K562 (cell line): ENCODE measurements at regions not wholly inside any gene's neighbourhood (a gene's known extent, or its start where the extent isn't known, plus 50 kb on each side); places are given as distances from the start of the nearest gene placed in this dataset.

Experiments
- ATAC-seq: fragments of 200-7000 bp; cut with Tn5 transposase; 3 replicates; pipeline ENCODE4 v1.9.1; 2020; ENCODE audit warnings: moderate library complexity
- BruUV-seq: library from RNA; stranded (reverse); fragments of 400-500 nt; replicated peaks from 2 replicates; lab custom pipeline; 2021; lab: Mats Ljungman, UMichigan
- CTCF ChIA-PET: fragments of 300-600 bp; formaldehyde crosslinking; extraction: SDS; loops from one replicate; lab custom pipeline; 2021; ENCODE audit warnings: low intra/inter-chr PET ratio; lab: Yijun Ruan, JAX
- POLR2A ChIA-PET: fragments of 300-600, 350-650 bp; sonication (Branson Sonifier 250); formaldehyde crosslinking; extraction: SDS; loops from one replicate; lab custom pipeline; 2021; ENCODE audit warnings: antibody characterized with exemption, inconsistent platforms; lab: Yijun Ruan, JAX
- DNase-seq, 4 experiments: peaks; one replicate each; pipeline versions ENCODE4 v3.0.0 to v3.0.0-alpha.2; 2011 to 2018; ENCODE audit warnings: low spot score in 3 of 4, mixed read lengths in 3 of 4; ENCODE audit errors: extremely low read depth in 1 of 4
- FAIRE-seq: peaks from 2 replicates; lab custom pipeline; 2011; peaks lifted over from hg19 to GRCh38; lab: Jason Lieb, UNC
- H2AFZ ChIP-seq: 2 replicates; pipeline ENCODE4 v1.6.0; 2011; ENCODE audit warnings: low read depth, low read length, control low read depth, inconsistent platforms
- H3K27ac ChIP-seq: fragments of 200-600 bp; 3 replicates; pipeline ENCODE4 v1.8.0; 2011; ENCODE audit warnings: low read depth, mild to moderate bottlenecking, control low read depth, inconsistent platforms, low read length, moderate library complexity, mixed read lengths; ENCODE audit errors: extremely low read depth
- H3K27me3 ChIP-seq, 2 experiments: fragments of 300-600 bp in 1 of 2; 2 replicates in 1 of 2; 3 replicates in 1 of 2; pipeline versions ENCODE4 v1.6.0 to v1.8.0; 2011; ENCODE audit warnings: inconsistent platforms in 2 of 2, low read length in 2 of 2, mild to moderate bottlenecking in 1 of 2, mixed read lengths in 1 of 2, moderate library complexity in 1 of 2; ENCODE audit not compliant: control insufficient read depth in 2 of 2, insufficient read depth in 2 of 2
- H3K36me3 ChIP-seq: fragments of 300-600 bp; 3 replicates; pipeline ENCODE4 v1.8.0; 2011; ENCODE audit warnings: mild to moderate bottlenecking, low read length, inconsistent platforms; ENCODE audit not compliant: control insufficient read depth, insufficient read depth
- H3K4me1 ChIP-seq, 2 experiments: fragments of 200-600 bp in 1 of 2; replicated peaks in 1 of 2; 2 replicates in 1 of 2; 3 replicates in 1 of 2; pipeline versions ENCODE4 v1.5.1 to v1.8.0; 2011; ENCODE audit warnings: inconsistent platforms in 2 of 2, low read length in 2 of 2, mild to moderate bottlenecking in 1 of 2, mixed read lengths in 1 of 2, moderate library complexity in 1 of 2; ENCODE audit not compliant: control insufficient read depth in 2 of 2, insufficient read depth in 2 of 2
- H3K4me2 ChIP-seq: 2 replicates; pipeline ENCODE4 v1.6.1; 2011; ENCODE audit warnings: low read length, control low read depth, inconsistent platforms, mixed read lengths; ENCODE audit not compliant: insufficient read depth
- H3K4me3 ChIP-seq: fragments of 200-600 bp; sonication (generic), shearing (Covaris generic); 2 replicates; pipeline ENCODE4 v1.5.1; 2016; ENCODE audit warnings: control low read depth, inconsistent platforms
- H3K79me2 ChIP-seq: fragments of 200-600 bp; 3 replicates; pipeline ENCODE4 v1.8.0; 2011; ENCODE audit warnings: low read length, inconsistent platforms; ENCODE audit not compliant: control insufficient read depth, insufficient read depth
- H3K9ac ChIP-seq, 2 experiments: 2 replicates each; pipeline versions ENCODE4 v1.6.0 to v1.6.1; 2011; ENCODE audit warnings: low read depth in 2 of 2, low read length in 2 of 2, control low read depth in 1 of 2, inconsistent platforms in 1 of 2, mild to moderate bottlenecking in 1 of 2, mixed read lengths in 1 of 2; ENCODE audit not compliant: insufficient read depth in 1 of 2
- H3K9me1 ChIP-seq: one replicate; pipeline ENCODE4 v1.6.0; 2011; ENCODE audit warnings: inconsistent platforms, mild to moderate bottlenecking, low read length, moderate library complexity; ENCODE audit not compliant: control insufficient read depth, insufficient read depth
- H3K9me3 ChIP-seq: replicated peaks from 2 replicates; pipeline ENCODE4 v1.5.1; 2011; ENCODE audit warnings: low read depth, low read length, inconsistent platforms; ENCODE audit not compliant: control insufficient read depth, insufficient read depth
- H4K20me1 ChIP-seq: replicated peaks from 2 replicates; pipeline ENCODE4 v1.6.1; 2011; ENCODE audit warnings: low read length, inconsistent platforms, mixed read lengths; ENCODE audit not compliant: control insufficient read depth, insufficient read depth
- CREB3L1 ChIP-seq: fragments of 450-650 bp; IDR thresholded peaks from 2 replicates; pipeline ENCODE4 v1.6.1; 2014; ENCODE audit warnings: low read depth, mild to moderate bottlenecking, moderate library complexity, borderline replicate concordance
- FOXK2 ChIP-seq, 2 experiments: fragments of 450-650 bp; IDR thresholded peaks in 1 of 2; conservative IDR thresholded peaks in 1 of 2; 2 replicates each; pipeline ENCODE4 v1.6.1; 2016; ENCODE audit warnings: low read depth in 2 of 2, mild to moderate bottlenecking in 1 of 2
- GATAD2A ChIP-seq: fragments of 450-650 bp; IDR thresholded peaks from 2 replicates; pipeline ENCODE4 v1.6.1; 2017
- KLF1 ChIP-seq: fragments of 450-650 bp; IDR thresholded peaks from 2 replicates; pipeline ENCODE4 v1.6.1; 2016; ENCODE audit warnings: missing genetic modification characterization, missing compliant biosample characterization
- KLF6 ChIP-seq: fragments of 250-450 bp; sonication (Bioruptor Pico); IDR thresholded peaks from 2 replicates; pipeline ENCODE4 v1.4.0; 2020; ENCODE audit warnings: mild to moderate bottlenecking, moderate library complexity, borderline replicate concordance
- MED1 ChIP-seq: sonication (generic); formaldehyde crosslinking; IDR thresholded peaks from 2 replicates; pipeline ENCODE4 v1.8.1; 2023; ENCODE audit warnings: missing genetic modification reagents, borderline replicate concordance
- MTA1 ChIP-seq: fragments of 450-650 bp; IDR thresholded peaks from 2 replicates; pipeline ENCODE4 v1.6.1; 2017; ENCODE audit warnings: borderline replicate concordance
- MYNN ChIP-seq, 2 experiments: sonication (generic); formaldehyde crosslinking in 1 of 2; IDR thresholded peaks; 2 replicates each; pipeline versions ENCODE4 v1.5.0 to v1.6.1; 2016 to 2020; ENCODE audit warnings: antibody characterized with exemption in 1 of 2, missing genetic modification reagents in 1 of 2
- NEUROD1 ChIP-seq: fragments of 150-350 bp; IDR thresholded peaks from 2 replicates; pipeline ENCODE4 v1.6.1; 2014; ENCODE audit warnings: borderline replicate concordance, low read length, low read depth; ENCODE audit not compliant: partially characterized antibody
- PATZ1 ChIP-seq: fragments of 250-450 bp; sonication (Bioruptor Pico); IDR thresholded peaks from 2 replicates; pipeline ENCODE4 v1.5.0; 2020; ENCODE audit warnings: mild to moderate bottlenecking, borderline replicate concordance
- PHF21A ChIP-seq: fragments of 450-650 bp; IDR thresholded peaks from 2 replicates; pipeline ENCODE4 v1.6.1; 2017; ENCODE audit warnings: low read depth, borderline replicate concordance
- POLR2AphosphoS5 ChIP-seq: IDR thresholded peaks from 2 replicates; pipeline ENCODE4 v1.6.1; 2011; ENCODE audit warnings: mild to moderate bottlenecking, low read depth, low read length, moderate library complexity; ENCODE audit not compliant: control insufficient read depth, insufficient read depth
- POLR3G ChIP-seq: IDR thresholded peaks from 2 replicates; pipeline ENCODE4 v1.6.1; 2011; ENCODE audit not compliant: insufficient read length, insufficient replicate concordance; ENCODE audit errors: extremely low read depth
- ZBTB17 ChIP-seq: fragments of 450-650 bp; formaldehyde crosslinking; IDR thresholded peaks from 2 replicates; pipeline ENCODE4 v1.4.0; 2020; ENCODE audit warnings: mild to moderate bottlenecking
- ZNF41 ChIP-seq: fragments of 250-450 bp; sonication (Bioruptor Pico); conservative IDR thresholded peaks from 2 replicates; pipeline ENCODE4 v1.4.0; 2020; ENCODE audit warnings: mild to moderate bottlenecking
- ZNF589 ChIP-seq: fragments of 200-800 bp; sonication (Bioruptor generic); IDR thresholded peaks from 2 replicates; pipeline ENCODE4 v1.6.1; 2016; ENCODE audit warnings: low read depth, missing genetic modification characterization, missing compliant biosample characterization
- ZNF778 ChIP-seq: fragments of 450-650 bp; formaldehyde crosslinking; IDR thresholded peaks from 2 replicates; pipeline ENCODE4 v1.4.0; 2020; ENCODE audit warnings: mild to moderate bottlenecking, moderate library complexity
- WGBS: fragments of 100-300 bp; shearing (Covaris generic); methylation state at CpG from one replicate; pipeline ENCODE4 v1.1.6; 2016; ENCODE audit warnings: low coverage, mixed read lengths; ENCODE audit not compliant: insufficient coverage; ENCODE audit errors: missing lambda C conversion rate; 5-methylcytosine and 5-hydroxymethylcytosine counted together
- in situ Hi-C: fragments of 300-500 bp; cut with MboI; formaldehyde crosslinking; loops from 4 replicates; pipeline ENCODE4 v1.15.0; 2018; ENCODE audit warnings: inconsistent platforms, mixed read lengths
- intact Hi-C: fragments of 100-400 bp; cut with micrococcal nuclease; formaldehyde crosslinking; loops from 2 replicates; pipeline ENCODE4 v1.14.2; 2022

- in situ Hi-C loops, result no loop called here
- TF ChIP-seq MYNN (IDR thresholded peaks at IDR 0.05) (no peak), MYNN (CRISPR knock-in tag; IDR thresholded peaks at IDR 0.05) (no peak), PATZ1 (no peak), ZBTB17 (no peak), CREB3L1 (no peak), ZNF778 (CRISPR knock-in tag) (no peak), PHF21A (no peak), GATAD2A (no peak), ZNF41 (CRISPR knock-in tag) (no peak), KLF6 (CRISPR knock-in tag) (no peak), NEUROD1 (no peak), POLR3G (no peak), FOXK2 (conservative IDR thresholded peaks at IDR 0.05 in 1 of 2, IDR thresholded peaks at IDR 0.05 in 1 of 2; ENCODE audit: low read depth in 2 of 2) (no peak), MTA1 (no peak), ZNF589 (CRISPR knock-in tag) (no peak), KLF1 (no peak), POLR2AphosphoS5 (no peak), MED1 (CRISPR knock-in tag) (no peak)
- TF ChIP-seq, all 486 proteins: peak for 0
- FAIRE-seq, result no peak
Observed at GRCh38 chr1:82462366-82462765, 661.6 kb downstream of the ADGRL2 start.

More at GRCh38 chr1:82462366-82462765, 661.6 kb downstream of the ADGRL2 start:
- H2AFZ ChIP-seq, result no peak overlapping the region
- no peak overlapping the region for H3K4me3 ChIP-seq
- H3K4me2 ChIP-seq, result no peak overlapping the region
- no peaks in the 10 kb centered on the region for H3K79me2 ChIP-seq
- no TSS peak for BruUV-seq
- ATAC-seq (no peak), DNase-seq (no peak)
- intact Hi-C loops, result no loop called here
- no peaks in the 10 kb centered on the region; the same call in 1 of the 2 replicates for H3K9me3 ChIP-seq
- POLR2A ChIA-PET, result no interaction called here
- H3K27me3 ChIP-seq, result no peaks in the 10 kb centered on the region
- WGBS, result 0% methylated on average over 1 of the region's 1 CpG
- no peak overlapping the region for H3K9ac ChIP-seq
- CTCF ChIA-PET, result no interaction called here
- H3K36me3 ChIP-seq, result no peaks in the 10 kb centered on the region
- no peak overlapping the region for H3K27ac ChIP-seq
- no peaks in the 10 kb centered on the region for H3K9me1 ChIP-seq
- no peaks in the 10 kb centered on the region for H4K20me1 ChIP-seq
- no peaks in the 10 kb centered on the region for H3K4me1 ChIP-seq
